ENCODE measurements at regions not wholly inside any gene's neighbourhood (a gene's known extent, or its start where the extent isn't known, plus 50 kb on each side); places are given as distances from the start of the nearest gene placed in this dataset.

GRCh38 chr12:59839514-59839913 lies 243.7 kb downstream of the SLC16A7 start:
- H3K4me2 ChIP-seq = no peak overlapping the region
- H3K9me3 ChIP-seq (ENCODE audit: low read depth) = no peaks in the 10 kb centered on the region
- no peak overlapping the region for H2AFZ ChIP-seq (replicated peaks)
- TF ChIP-seq, protein P1, sequence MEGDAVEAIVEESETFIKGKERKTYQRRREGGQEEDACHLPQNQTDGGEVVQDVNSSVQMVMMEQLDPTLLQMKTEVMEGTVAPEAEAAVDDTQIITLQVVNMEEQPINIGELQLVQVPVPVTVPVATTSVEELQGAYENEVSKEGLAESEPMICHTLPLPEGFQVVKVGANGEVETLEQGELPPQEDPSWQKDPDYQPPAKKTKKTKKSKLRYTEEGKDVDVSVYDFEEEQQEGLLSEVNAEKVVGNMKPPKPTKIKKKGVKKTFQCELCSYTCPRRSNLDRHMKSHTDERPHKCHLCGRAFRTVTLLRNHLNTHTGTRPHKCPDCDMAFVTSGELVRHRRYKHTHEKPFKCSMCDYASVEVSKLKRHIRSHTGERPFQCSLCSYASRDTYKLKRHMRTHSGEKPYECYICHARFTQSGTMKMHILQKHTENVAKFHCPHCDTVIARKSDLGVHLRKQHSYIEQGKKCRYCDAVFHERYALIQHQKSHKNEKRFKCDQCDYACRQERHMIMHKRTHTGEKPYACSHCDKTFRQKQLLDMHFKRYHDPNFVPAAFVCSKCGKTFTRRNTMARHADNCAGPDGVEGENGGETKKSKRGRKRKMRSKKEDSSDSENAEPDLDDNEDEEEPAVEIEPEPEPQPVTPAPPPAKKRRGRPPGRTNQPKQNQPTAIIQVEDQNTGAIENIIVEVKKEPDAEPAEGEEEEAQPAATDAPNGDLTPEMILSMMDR (IDR thresholded peaks at IDR 0.05) = no peak
- TF ChIP-seq EZH2 (IDR thresholded peaks at IDR 0.05) (no peak), EZH2phosphoT487 (IDR thresholded peaks at IDR 0.05) (no peak)
- no peaks in the 10 kb centered on the region for H3K36me3 ChIP-seq
- Mint-ChIP-seq H3K4me3 (no peak overlapping the region), H3K9me3 (no peaks in the 10 kb centered on the region), H3K27me3 (ENCODE audit: insufficient read depth, low read depth) (no peaks in the 10 kb centered on the region), H3K4me1 (no peaks in the 10 kb centered on the region), H3K36me3 (no peaks in the 10 kb centered on the region), H3K27ac (no peak overlapping the region)
- no peaks in the 10 kb centered on the region for H3K79me2 ChIP-seq (ENCODE audit: low read depth)
- no peak overlapping the region for H3K9ac ChIP-seq
- H3K4me3 ChIP-seq = no peak overlapping the region
- H3K4me1 ChIP-seq = no peaks in the 10 kb centered on the region
- H4K20me1 ChIP-seq (ENCODE audit: low read depth) = no peaks in the 10 kb centered on the region
- DNase-seq (ENCODE audit: low spot score) = no peak
- no peaks in the 10 kb centered on the region for H3K27me3 ChIP-seq
- no peak overlapping the region for H3K27ac ChIP-seq
- no peaks in the 10 kb centered on the region for H3F3A ChIP-seq (ENCODE audit: low read depth)

GRCh38 chr12:59843260-59843843 lies 247.5 kb downstream of the SLC16A7 start:
- Histone ChIP-seq H3K27me3 (no peaks in the 10 kb centered on the region), H3K36me3 (no peaks in the 10 kb centered on the region), H3K27ac (no peak overlapping the region), H3K9me3 (ENCODE audit: low read depth) (no peaks in the 10 kb centered on the region), H3K9ac (no peak overlapping the region), H3F3A (ENCODE audit: low read depth) (no peaks in the 10 kb centered on the region), H2AFZ (replicated peaks) (no peak overlapping the region), H3K4me2 (no peak overlapping the region), H3K4me1 (no peaks in the 10 kb centered on the region), H3K79me2 (ENCODE audit: low read depth) (no peaks in the 10 kb centered on the region), H4K20me1 (ENCODE audit: low read depth) (no peaks in the 10 kb centered on the region), H3K4me3 (no peak overlapping the region)
- no peak overlapping the region for H3K4me3 Mint-ChIP-seq
- TF ChIP-seq EZH2phosphoT487 (IDR thresholded peaks at IDR 0.05) (no peak), EZH2 (IDR thresholded peaks at IDR 0.05) (no peak)
- TF ChIP-seq, protein P1 (IDR thresholded peaks at IDR 0.05) = no peak
- H3K36me3 Mint-ChIP-seq = no peaks in the 10 kb centered on the region
- no peaks in the 10 kb centered on the region for H3K4me1 Mint-ChIP-seq
- no peak overlapping the region for H3K27ac Mint-ChIP-seq
- no peaks in the 10 kb centered on the region for H3K9me3 Mint-ChIP-seq
- H3K27me3 Mint-ChIP-seq (ENCODE audit: insufficient read depth, low read depth) = no peaks in the 10 kb centered on the region
- no peak for DNase-seq (ENCODE audit: low spot score)

- Histone ChIP-seq H3F3A (ENCODE audit: low read depth) (no peaks in the 10 kb centered on the region), H3K9me3 (ENCODE audit: low read depth) (no peaks in the 10 kb centered on the region), H3K27ac (no peak overlapping the region), H3K4me1 (no peaks in the 10 kb centered on the region), H3K79me2 (ENCODE audit: low read depth) (no peaks in the 10 kb centered on the region), H3K4me3 (no peak overlapping the region), H3K9ac (no peak overlapping the region), H2AFZ (replicated peaks) (no peak overlapping the region), H3K36me3 (no peaks in the 10 kb centered on the region), H3K4me2 (no peak overlapping the region), H4K20me1 (ENCODE audit: low read depth) (no peaks in the 10 kb centered on the region), H3K27me3 (no peaks in the 10 kb centered on the region)
- Mint-ChIP-seq H3K27ac (no peak overlapping the region), H3K4me3 (no peak overlapping the region), H3K27me3 (ENCODE audit: insufficient read depth, low read depth) (no peaks in the 10 kb centered on the region), H3K4me1 (no peaks in the 10 kb centered on the region), H3K36me3 (no peaks in the 10 kb centered on the region), H3K9me3 (no peaks in the 10 kb centered on the region)
- DNase-seq (ENCODE audit: low spot score) = no peak
- TF ChIP-seq EZH2 (IDR thresholded peaks at IDR 0.05) (no peak), EZH2phosphoT487 (IDR thresholded peaks at IDR 0.05) (no peak)
- TF ChIP-seq, protein P1 (IDR thresholded peaks at IDR 0.05) = no peak
These were observed 248.9 kb downstream of the SLC16A7 start for GRCh38 chr12:59844750-59845149.
